ENCODE measurements at regions not wholly inside any gene's neighbourhood (a gene's known extent, or its start where the extent isn't known, plus 50 kb on each side); places are given as distances from the start of the nearest gene placed in this dataset.

- no peak overlapping the region for H4K8ac ChIP-seq (ENCODE audit: low read depth in 2 of 2, low read length in 2 of 2)
- intact Hi-C loops (cut with micrococcal nuclease) (no loop called here), dilution Hi-C loops (cut with HindIII; ENCODE audit: low sequenced_read_pairs, unreplicated experiment) (no loop called here), in situ Hi-C loops (cut with MboI; ENCODE audit: low sequenced_read_pairs) (no loop called here)
- no peak overlapping the region for H3K14ac ChIP-seq (replicated peaks; ENCODE audit: low read depth, low read length)
- no peaks in the 10 kb centered on the region for H3K79me1 ChIP-seq (ENCODE audit: low read depth in 1 of 2, low read length in 2 of 2)
- H3K4me3 ChIP-seq (ENCODE audit: insufficient read depth, low read depth, low read length) = no peak overlapping the region
- no peak overlapping the region for H2AFZ ChIP-seq (replicated peaks; ENCODE audit: low read length, poor library complexity)
- no peaks in the 10 kb centered on the region for H3K4me1 ChIP-seq (ENCODE audit: control insufficient read depth, insufficient read depth, low read length)
- H2AK5ac ChIP-seq (ENCODE audit: low read depth, low read length) = no peak overlapping the region
- no peak overlapping the region for H2BK15ac ChIP-seq (ENCODE audit: low read depth, low read length)
- no peak overlapping the region for H2BK120ac ChIP-seq (ENCODE audit: low read depth, low read length)
- no peaks in the 10 kb centered on the region for H3K27me3 ChIP-seq (ENCODE audit: control insufficient read depth, insufficient read depth, low read length)
- no peaks in the 10 kb centered on the region for H4K20me1 ChIP-seq (ENCODE audit: insufficient read depth, low read length)
- no peak overlapping the region for H3K27ac ChIP-seq (ENCODE audit: insufficient read depth, low read length)
- H4K5ac ChIP-seq (ENCODE audit: low read depth, low read length) = no peak overlapping the region
- H3K18ac ChIP-seq (ENCODE audit: low read depth, low read length) = no peak overlapping the region
- ATAC-seq (ENCODE audit: low read depth) (no peak), DNase-seq (no peak)
- POLR2A ChIA-PET (ENCODE audit: unreplicated experiment) = no interaction called here
- H3K9ac ChIP-seq (ENCODE audit: low read depth, low read length) = no peak overlapping the region
- H3K9me3 ChIP-seq (ENCODE audit: control insufficient read depth, insufficient read depth, low read length) = peaks cover 7% of the 10 kb centered on the region
- no peak overlapping the region for H3K4ac ChIP-seq (ENCODE audit: low read depth, low read length)
- CTCF ChIA-PET = no interaction called here
- H3K23ac ChIP-seq (ENCODE audit: low read depth, low read length) = no peak overlapping the region
- H3K56ac ChIP-seq (ENCODE audit: extremely low read depth, insufficient read depth, low read length) = no peak overlapping the region
- H2AK9ac ChIP-seq (replicated peaks; ENCODE audit: low read depth, low read length, poor library complexity) = no peak overlapping the region
- WGBS, 2 experiments (ENCODE audit: extremely low coverage in 2 of 2, insufficient read length in 1 of 2) = 40% methylated on average over 1 of the region's 11 CpGs; no CpG with 5 or more reads in 1 of the 2 experiments
- BruUV-seq (replicated peaks) = no TSS peak
- no peaks in the 10 kb centered on the region for H3K9me1 ChIP-seq (ENCODE audit: insufficient read depth, low read length)
- H3K36me3 ChIP-seq (ENCODE audit: control insufficient read depth, insufficient read depth, low read length) = no peaks in the 10 kb centered on the region
- TF ChIP-seq CHD1 (IDR thresholded peaks at IDR 0.05; ENCODE audit: low read depth, low read length) (no peak), POLR2A (IDR thresholded peaks at IDR 0.05; ENCODE audit: low read depth, low read length) (no peak), ELK1 (IDR thresholded peaks at IDR 0.05; ENCODE audit: borderline replicate concordance, low read depth, low read length) (no peak), RFX5 (IDR thresholded peaks at IDR 0.05; ENCODE audit: low read depth, low read length) (no peak), RAD21 (IDR thresholded peaks at IDR 0.05; ENCODE audit: low read length) (no peak), RCOR1 (IDR thresholded peaks at IDR 0.05; ENCODE audit: insufficient replicate concordance, low read length) (no peak)
- no peak overlapping the region for H2BK20ac ChIP-seq (ENCODE audit: low read depth, low read length)
- no peak overlapping the region for H4K91ac ChIP-seq (ENCODE audit: insufficient read depth, low read depth, low read length)
- no peak overlapping the region for H3K4me2 ChIP-seq (ENCODE audit: low read depth, low read length)
- no peak overlapping the region for H2BK5ac ChIP-seq (ENCODE audit: low read depth, low read length, poor library complexity, severe bottlenecking)
These were observed 579.2 kb upstream of the PSMD7 start for GRCh38 chr16:73717266-73717974.
